Ishikawa (cell line): ENCODE measurements at regions not wholly inside any gene's neighbourhood (a gene's known extent, or its start where the extent isn't known, plus 50 kb on each side); places are given as distances from the start of the nearest gene placed in this dataset.

ENCODE experiments used
- EGR1 ChIP-seq: IDR thresholded peaks from 2 replicates; pipeline ENCODE4 v1.6.1; 2012
- MAX ChIP-seq: IDR thresholded peaks from 2 replicates; pipeline ENCODE4 v1.6.1; 2012
- NFIC ChIP-seq: IDR thresholded peaks from 2 replicates; pipeline ENCODE4 v1.6.1; 2012
- RAD21 ChIP-seq: IDR thresholded peaks from 2 replicates; pipeline ENCODE4 v1.6.1; 2012; ENCODE audit warnings: low read depth
- TAF1 ChIP-seq: IDR thresholded peaks from 2 replicates; pipeline ENCODE4 v1.6.1; 2012; ENCODE audit warnings: low read depth, mild to moderate bottlenecking
- TEAD4 ChIP-seq: IDR thresholded peaks from 2 replicates; pipeline ENCODE4 v1.6.1; 2012
- YY1 ChIP-seq: IDR thresholded peaks from 2 replicates; pipeline ENCODE4 v1.6.1; 2012; ENCODE audit warnings: low read depth

- no peak for TF ChIP-seq YY1
- TF ChIP-seq RAD21: no peak
- no peak for TF ChIP-seq TAF1
- no peak for TF ChIP-seq TEAD4
- no peak for TF ChIP-seq EGR1
- TF ChIP-seq MAX: no peak
- no peak for TF ChIP-seq NFIC
These were observed 142.4 kb upstream of the MYOCD start for GRCh38 chr17:12523244-12523643.
